Osteoblast (primary cell): ENCODE measurements at regions not wholly inside any gene's neighbourhood (a gene's known extent, or its start where the extent isn't known, plus 50 kb on each side); places are given as distances from the start of the nearest gene placed in this dataset.

Experiments
- DNase-seq: peaks from one replicate; pipeline ENCODE4 v3.0.0; 2011; ENCODE audit warnings: low spot score, mixed read lengths; ENCODE audit not compliant: insufficient read length; ENCODE audit errors: missing footprints
- H2AFZ ChIP-seq: 2 replicates; pipeline ENCODE4 v1.6.0; 2011; ENCODE audit warnings: mild to moderate bottlenecking, low read length
- H3K27ac ChIP-seq: 2 replicates; pipeline ENCODE4 v1.5.1; 2011; ENCODE audit warnings: mild to moderate bottlenecking, low read depth, low read length, moderate library complexity
- H3K27me3 ChIP-seq: 2 replicates; pipeline ENCODE4 v1.6.0; 2012; ENCODE audit warnings: mild to moderate bottlenecking, control low read depth, inconsistent platforms, low read length, moderate library complexity; ENCODE audit not compliant: insufficient read depth
- H3K36me3 ChIP-seq: 2 replicates; pipeline ENCODE4 v1.5.1; 2011; ENCODE audit warnings: mild to moderate bottlenecking, low read length, control low read depth, moderate library complexity; ENCODE audit not compliant: insufficient read depth
- H3K4me1 ChIP-seq: 2 replicates; pipeline ENCODE4 v1.5.1; 2011; ENCODE audit warnings: mild to moderate bottlenecking, low read length, control low read depth, moderate library complexity; ENCODE audit not compliant: insufficient read depth
- H3K4me2 ChIP-seq: 2 replicates; pipeline ENCODE4 v1.6.0; 2011; ENCODE audit warnings: mild to moderate bottlenecking, low read length; ENCODE audit not compliant: insufficient read depth
- H3K4me3 ChIP-seq: fragments of 200-600 bp; sonication (generic); 3 replicates; pipeline ENCODE4 v1.5.1; 2012; ENCODE audit warnings: mild to moderate bottlenecking, low read length, inconsistent platforms; ENCODE audit not compliant: insufficient read depth
- H3K79me2 ChIP-seq: 2 replicates; pipeline ENCODE4 v1.6.0; 2012; ENCODE audit warnings: mild to moderate bottlenecking, low read length, control low read depth, inconsistent platforms; ENCODE audit not compliant: insufficient read depth
- H3K9me3 ChIP-seq: 2 replicates; pipeline ENCODE4 v1.5.1; 2011; ENCODE audit warnings: low read depth, low read length, control low read depth
- H4K20me1 ChIP-seq: 2 replicates; pipeline ENCODE4 v1.6.0; 2012; ENCODE audit warnings: mild to moderate bottlenecking, low read length, control low read depth; ENCODE audit not compliant: insufficient read depth
- CTCF ChIP-seq: IDR thresholded peaks from 2 replicates; pipeline ENCODE4 v1.5.1; 2011; ENCODE audit warnings: mild to moderate bottlenecking, low read depth, low read length, moderate library complexity; ENCODE audit errors: extremely low read depth

GRCh38 chr1:112074711-112075110 lies 85.2 kb upstream of the KCND3 start:
- TF ChIP-seq CTCF, result no peak
- Histone ChIP-seq H3K79me2 (no peaks in the 10 kb centered on the region), H3K27ac (no peak overlapping the region)

GRCh38 chr1:112075566-112075965 lies 86.1 kb upstream of the KCND3 start:
- DNase-seq, result no peak
- Histone ChIP-seq H3K36me3 (no peaks in the 10 kb centered on the region), H3K4me1 (no peaks in the 10 kb centered on the region), H3K27me3 (no peaks in the 10 kb centered on the region), H3K4me2 (no peak overlapping the region), H3K27ac (no peak overlapping the region), H3K9me3 (no peaks in the 10 kb centered on the region), H2AFZ (no peak overlapping the region), H3K79me2 (no peaks in the 10 kb centered on the region), H4K20me1 (no peaks in the 10 kb centered on the region), H3K4me3 (no peak overlapping the region)
- no peak for TF ChIP-seq CTCF

More at GRCh38 chr1:112074711-112075110, 85.2 kb upstream of the KCND3 start:
- Histone ChIP-seq H3K9me3 (no peaks in the 10 kb centered on the region), H3K4me1 (no peaks in the 10 kb centered on the region), H3K4me2 (no peak overlapping the region), H3K4me3 (no peak overlapping the region), H3K27me3 (no peaks in the 10 kb centered on the region), H4K20me1 (no peaks in the 10 kb centered on the region), H2AFZ (no peak overlapping the region), H3K36me3 (no peaks in the 10 kb centered on the region)
- DNase-seq, result no peak

GRCh38 chr1:112079446-112079845 lies 90.0 kb upstream of the KCND3 start:
- no peaks in the 10 kb centered on the region for H3K4me1 ChIP-seq
- no peaks in the 10 kb centered on the region for H4K20me1 ChIP-seq
- H3K27ac ChIP-seq, result no peak overlapping the region
- no peak for DNase-seq
- H3K79me2 ChIP-seq, result no peaks in the 10 kb centered on the region
- no peaks in the 10 kb centered on the region for H3K9me3 ChIP-seq
- no peak overlapping the region for H3K4me3 ChIP-seq
- TF ChIP-seq CTCF, result no peak
- no peak overlapping the region for H2AFZ ChIP-seq
- no peak overlapping the region for H3K4me2 ChIP-seq
- H3K27me3 ChIP-seq, result no peaks in the 10 kb centered on the region
- H3K36me3 ChIP-seq, result no peaks in the 10 kb centered on the region

GRCh38 chr1:112083487-112083886 lies 94.0 kb upstream of the KCND3 start:
- Histone ChIP-seq H3K36me3 (no peaks in the 10 kb centered on the region), H3K27me3 (no peaks in the 10 kb centered on the region), H3K27ac (no peak overlapping the region), H3K4me3 (no peak overlapping the region), H2AFZ (no peak overlapping the region), H3K9me3 (no peaks in the 10 kb centered on the region), H3K79me2 (no peaks in the 10 kb centered on the region), H3K4me2 (no peak overlapping the region), H3K4me1 (no peaks in the 10 kb centered on the region), H4K20me1 (no peaks in the 10 kb centered on the region)
- no peak for DNase-seq
- TF ChIP-seq CTCF, result no peak
